OCI-LY3 (cell line): ENCODE measurements at regions not wholly inside any gene's neighbourhood (a gene's known extent, or its start where the extent isn't known, plus 50 kb on each side); places are given as distances from the start of the nearest gene placed in this dataset.

Experiments
- CTCF ChIP-seq: fragments of 200-600, 300-600 bp; sonication (generic); IDR thresholded peaks from 2 replicates; pipeline ENCODE4 v1.5.1; 2014; ENCODE audit warnings: antibody characterized with exemption, low read length, low read depth
- EZH2phosphoT487 ChIP-seq: fragments of 200-600 bp; shearing (Covaris generic); IDR thresholded peaks from 2 replicates; pipeline ENCODE4 v1.6.1; 2018; ENCODE audit warnings: antibody characterized with exemption, mixed run types, low read depth

- TF ChIP-seq CTCF (no peak), EZH2phosphoT487 (no peak)
Measured at GRCh38 chr2:187939180-187939579, 352.5 kb upstream of the GULP1 start.
